ENCODE measurements at regions not wholly inside any gene's neighbourhood (a gene's known extent, or its start where the extent isn't known, plus 50 kb on each side); places are given as distances from the start of the nearest gene placed in this dataset.
"Not testable (repeated sequence)": the region's sequence is repeated elsewhere in the genome, so short reads cannot be mapped to it uniquely, and the experiment has no call there.

DNA sequence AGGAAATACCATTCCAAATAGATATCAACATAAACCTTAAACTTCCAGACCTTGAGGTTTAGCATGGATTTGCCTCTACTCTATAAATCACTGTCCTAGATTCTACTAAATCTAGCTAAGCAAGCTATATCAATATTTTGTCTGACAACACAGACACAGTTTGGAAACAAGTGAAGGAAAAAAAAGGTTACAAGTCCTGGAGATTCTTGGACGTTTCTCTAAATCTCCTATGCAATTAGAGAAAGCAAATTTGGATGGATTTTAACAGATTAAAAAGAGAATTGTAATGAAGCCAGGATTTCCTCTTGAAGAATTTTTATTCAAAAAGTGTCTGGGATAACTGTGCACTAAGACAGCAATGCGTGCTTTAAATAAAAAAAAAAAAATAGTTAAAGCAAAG, 441.1 kb upstream of the DPH6 start:
- no peak for DNase-seq (ENCODE audit: low read depth, low spot score)

DNA sequence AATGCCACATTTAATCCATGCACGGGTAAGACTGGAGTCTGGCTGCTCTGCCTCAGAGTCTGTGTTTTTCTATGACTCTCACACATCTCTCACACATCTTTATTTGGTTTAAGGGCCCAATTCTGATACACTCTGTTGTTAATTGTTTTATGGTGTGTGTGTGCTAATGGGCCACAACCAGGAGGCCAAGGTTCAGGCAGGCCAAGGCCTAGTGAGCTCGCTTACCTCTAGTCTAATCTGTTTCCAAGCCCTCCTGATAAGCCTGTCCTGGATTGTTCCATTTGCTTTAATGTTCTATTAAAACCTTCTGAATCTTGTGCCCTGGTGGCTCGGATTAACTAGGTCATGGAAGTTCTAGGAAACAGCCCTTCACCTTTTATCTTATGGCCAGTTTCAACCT, 445.4 kb upstream of the DPH6 start:
- DNase-seq (ENCODE audit: low read depth, low spot score): no peak

DNA sequence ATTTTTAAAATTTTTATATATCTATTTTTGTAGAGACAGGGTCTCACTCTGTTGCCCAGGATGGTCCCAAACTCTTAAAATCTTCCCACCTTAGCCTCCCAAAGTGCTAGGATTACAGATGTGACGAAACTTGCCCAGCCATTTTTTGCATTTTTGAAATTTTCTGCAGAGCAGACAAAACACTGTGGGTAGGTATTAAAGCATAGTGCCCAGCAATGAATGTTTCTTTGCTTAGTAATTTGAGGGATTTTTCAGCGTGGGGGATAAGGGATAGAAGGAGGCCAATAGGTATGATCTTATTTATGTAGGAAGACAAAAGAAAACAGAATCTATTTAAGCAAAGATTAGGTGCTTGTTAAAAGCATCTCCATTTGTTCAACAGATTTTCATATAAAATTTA, 446.8 kb upstream of the DPH6 start:
- no peak for DNase-seq (ENCODE audit: low read depth, low spot score)

DNA sequence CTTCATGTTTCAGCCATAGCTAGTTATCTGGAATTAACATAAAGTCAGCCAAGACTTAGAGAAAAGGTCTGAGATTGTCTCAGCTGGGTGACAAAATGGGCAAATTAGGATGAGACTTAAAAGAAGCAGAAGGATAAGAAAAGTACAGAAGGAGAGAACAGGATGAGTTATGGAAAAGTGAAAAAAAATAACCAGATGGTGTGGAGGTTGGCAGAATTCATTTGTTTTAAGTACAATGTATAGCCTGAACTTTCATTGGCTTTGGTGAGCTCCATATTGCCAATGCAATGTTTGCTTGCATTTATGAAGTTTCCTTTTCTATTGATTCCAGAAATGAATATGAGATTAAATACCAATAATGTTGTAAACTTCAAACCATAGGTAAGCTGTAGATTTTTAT, 447.2 kb upstream of the DPH6 start:
- no peak for DNase-seq (ENCODE audit: low read depth, low spot score)

DNA sequence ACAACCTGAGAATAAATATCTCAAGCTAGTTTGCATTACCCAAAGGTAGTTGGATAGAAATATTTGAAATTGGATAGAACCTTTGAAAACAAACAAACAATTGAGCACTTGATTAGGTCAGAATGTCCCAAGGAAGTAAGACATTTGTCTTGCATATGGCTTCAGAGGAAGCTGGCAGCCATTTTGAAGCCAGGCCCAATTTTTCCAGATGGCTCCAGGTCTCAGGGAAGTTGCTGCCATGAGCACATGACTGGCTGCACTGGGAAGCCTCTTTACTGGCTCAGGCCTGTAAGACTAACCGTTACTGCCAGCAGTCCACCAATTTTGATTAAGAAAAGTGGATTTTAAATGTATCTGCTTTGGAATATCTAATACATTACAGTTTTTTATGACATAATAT, 448.9 kb upstream of the DPH6 start:
- DNase-seq (ENCODE audit: low read depth, low spot score): no peak

DNA sequence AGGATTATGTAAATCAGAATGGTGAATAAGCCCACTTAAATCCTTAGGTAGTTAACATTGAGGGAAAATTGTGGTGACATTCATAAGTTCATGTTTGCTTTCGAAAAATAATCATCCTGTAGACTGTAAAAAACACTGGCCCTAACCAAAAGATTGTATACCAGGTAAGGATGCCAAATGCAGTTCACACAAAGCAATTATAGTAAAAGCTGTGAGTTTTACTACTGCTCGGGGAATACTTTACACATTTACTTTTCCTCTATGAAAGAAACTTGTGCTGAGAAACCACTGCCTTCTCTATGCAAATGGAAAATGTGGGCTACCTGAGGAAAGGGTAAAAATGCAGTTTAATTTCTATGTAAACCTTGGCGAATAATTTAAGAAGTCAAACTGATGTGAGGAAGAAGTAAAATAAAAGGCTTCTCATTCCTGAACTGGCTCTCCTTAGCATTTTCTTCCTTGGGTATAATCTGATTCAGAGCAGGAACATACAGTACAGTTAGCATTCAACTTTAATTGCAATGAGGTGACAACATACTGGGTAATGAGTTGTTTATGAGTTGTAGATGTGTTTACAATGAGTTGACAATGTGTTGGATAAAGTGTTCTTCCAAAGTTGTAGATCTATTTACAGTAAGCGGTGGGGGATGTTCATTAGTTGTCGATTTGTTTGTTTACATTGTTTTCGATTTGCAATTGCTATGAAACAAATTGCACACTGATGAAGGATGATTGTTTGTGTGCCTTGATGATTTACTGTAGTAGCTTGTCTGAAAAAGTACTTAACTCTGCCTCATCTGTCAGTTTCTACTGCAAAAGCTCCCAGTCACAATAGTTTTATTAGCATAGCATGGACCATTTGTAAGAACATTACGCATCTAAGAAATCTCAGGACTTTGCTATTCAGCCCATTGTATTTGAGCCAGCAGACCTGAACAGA, 453.0 kb upstream of the DPH6 start:
- DNase-seq (ENCODE audit: low read depth, low spot score): no peak

DNA sequence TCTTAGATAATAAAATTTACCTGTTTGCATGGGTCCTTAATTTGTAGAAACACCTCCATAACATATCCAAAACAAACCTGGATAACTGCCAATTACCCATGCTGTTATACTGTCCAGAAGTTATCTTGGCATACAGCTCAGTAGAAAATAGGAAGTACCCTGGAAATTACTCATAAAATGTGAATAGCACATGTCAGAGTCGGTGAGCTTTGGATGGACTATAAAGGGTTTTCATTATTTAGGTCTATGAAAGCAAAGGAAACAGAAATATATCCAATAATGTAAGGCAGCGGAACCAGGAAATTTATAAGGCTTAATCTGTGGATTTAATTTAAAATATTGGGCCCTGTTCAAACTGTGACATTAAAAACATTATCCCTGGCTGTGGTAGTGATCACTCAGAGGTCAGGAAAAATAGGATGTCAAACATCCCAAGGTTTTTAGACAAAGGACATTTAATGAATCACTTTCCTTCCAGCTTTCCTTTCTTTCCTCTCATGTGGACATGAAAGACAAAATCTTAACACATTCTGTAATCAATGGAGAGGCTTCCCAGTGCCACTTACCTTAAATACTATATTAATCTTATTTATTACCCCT, 459.0 kb upstream of the DPH6 start:
- no peak for DNase-seq (ENCODE audit: low read depth, low spot score)

DNA sequence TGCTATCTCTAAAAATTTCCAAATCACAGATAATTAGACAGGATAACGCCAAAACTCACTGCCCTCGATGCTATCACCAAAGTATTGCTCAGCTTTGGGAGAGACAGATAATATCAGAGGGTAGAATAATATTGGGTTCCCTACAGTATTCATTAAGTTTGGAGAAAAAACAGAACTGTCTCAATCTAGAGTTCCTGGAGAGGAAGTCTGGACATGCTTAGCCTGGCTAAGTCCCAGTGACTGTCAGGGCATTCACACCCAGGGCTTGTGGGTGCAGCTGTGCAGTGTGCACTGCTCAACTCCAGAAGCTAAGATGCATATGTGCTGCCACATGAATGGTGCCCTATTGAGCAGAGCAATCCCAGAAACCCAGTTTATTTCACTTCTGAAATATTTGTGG, 459.6 kb upstream of the DPH6 start:
- DNase-seq (ENCODE audit: low read depth, low spot score): no peak

DNA sequence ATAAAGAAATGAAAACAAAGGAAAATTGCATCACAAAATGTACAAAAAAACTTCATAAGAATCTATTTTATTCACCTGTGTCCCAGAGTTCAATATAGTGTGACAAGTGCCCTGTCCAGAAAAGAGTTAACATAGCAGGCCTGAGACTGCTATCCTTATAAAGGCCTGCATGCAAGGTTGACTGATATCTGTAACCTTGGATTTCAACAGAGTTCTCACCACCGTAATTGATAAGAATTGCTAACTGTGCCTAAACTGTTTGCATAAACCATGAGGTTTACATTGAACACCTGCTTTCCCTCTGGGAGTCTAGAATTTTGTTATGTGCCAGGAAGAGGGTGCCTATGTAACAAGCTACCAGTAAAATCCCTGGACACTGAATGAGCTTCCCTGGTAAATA, 461.7 kb upstream of the DPH6 start:
- DNase-seq (ENCODE audit: low read depth, low spot score): no peak

DNA sequence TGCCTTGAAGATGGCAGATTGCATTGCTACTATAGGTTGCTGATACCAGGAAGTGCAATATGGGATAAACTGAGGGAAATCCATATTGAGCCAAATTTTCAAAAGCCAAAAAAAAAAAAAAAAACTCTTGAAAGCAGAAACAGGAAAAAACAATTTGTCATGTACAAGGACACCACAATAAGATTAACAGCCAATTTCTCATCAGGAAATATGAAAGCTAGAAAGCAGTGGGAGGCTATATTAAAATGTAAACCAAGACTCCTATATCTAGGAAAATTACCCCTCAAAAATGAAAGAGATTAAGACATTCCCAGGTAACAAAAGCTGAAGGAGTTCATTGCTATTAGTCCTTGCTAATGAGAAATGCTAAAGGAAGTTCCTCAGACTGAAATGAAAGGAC, 462.8 kb upstream of the DPH6 start:
- no peak for DNase-seq (ENCODE audit: low read depth, low spot score)

DNA sequence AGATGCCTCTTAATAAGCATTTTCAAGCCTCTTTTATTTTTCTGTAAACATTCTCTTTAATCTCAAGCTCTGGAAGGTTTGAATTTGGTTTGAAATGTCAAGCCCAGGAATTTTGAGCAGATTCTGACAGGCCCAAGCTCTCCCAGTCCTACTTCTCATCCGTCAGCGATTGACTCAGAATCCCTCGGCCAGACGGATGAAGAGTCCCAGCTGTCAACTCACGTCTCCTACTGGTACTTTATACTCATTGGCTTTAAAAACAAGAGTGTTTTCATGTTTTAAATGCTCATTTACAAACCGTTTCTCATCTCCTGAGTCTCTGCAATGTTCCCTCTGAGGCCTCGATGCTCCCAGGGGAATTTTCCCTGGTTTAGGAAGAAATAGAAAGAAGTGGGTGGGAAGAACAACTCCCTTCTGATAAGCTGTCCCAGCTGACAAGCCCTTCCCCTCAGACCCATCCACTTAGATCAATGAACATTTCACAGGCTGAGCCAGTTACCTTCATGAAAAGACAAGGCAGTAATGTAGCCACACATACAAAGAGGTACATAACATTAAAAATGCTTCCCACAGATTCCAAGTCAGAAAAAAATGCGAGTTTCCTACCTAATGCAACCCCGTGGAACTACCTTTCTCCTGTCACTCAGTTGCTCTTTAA, 478.2 kb upstream of the DPH6 start:
- no peak for DNase-seq (ENCODE audit: low read depth, low spot score)

DNA sequence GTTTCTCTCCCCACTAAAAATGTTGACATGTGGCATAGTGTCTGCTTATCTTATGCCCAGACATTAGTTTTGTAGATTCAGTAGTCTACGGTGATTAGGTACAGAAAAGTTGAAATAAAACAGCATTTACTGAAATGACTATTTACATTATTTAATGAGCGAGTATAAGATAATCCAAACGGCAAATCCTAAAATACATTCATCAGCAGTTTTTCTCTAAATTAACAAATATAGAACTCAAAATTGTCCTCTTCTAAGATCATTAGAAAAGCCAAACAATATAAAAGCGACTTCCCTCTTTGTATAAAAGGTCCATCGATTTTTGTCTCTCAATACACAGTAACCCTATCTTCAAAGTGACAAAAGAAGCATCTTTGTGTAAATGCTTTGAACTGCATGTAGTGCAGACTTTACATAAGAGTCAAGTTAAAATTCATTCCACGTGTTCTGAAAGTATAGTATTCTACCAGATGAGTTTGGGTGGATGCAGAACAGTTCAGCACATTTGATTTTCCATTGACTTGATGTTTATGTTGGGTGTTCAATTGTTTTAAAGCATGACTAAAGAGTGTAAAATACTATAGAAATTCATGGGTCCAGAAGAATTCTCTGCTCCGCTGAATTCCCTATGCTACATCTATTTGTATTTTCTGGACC, 480.8 kb upstream of the DPH6 start:
- DNase-seq (ENCODE audit: low read depth, low spot score): no peak

DNA sequence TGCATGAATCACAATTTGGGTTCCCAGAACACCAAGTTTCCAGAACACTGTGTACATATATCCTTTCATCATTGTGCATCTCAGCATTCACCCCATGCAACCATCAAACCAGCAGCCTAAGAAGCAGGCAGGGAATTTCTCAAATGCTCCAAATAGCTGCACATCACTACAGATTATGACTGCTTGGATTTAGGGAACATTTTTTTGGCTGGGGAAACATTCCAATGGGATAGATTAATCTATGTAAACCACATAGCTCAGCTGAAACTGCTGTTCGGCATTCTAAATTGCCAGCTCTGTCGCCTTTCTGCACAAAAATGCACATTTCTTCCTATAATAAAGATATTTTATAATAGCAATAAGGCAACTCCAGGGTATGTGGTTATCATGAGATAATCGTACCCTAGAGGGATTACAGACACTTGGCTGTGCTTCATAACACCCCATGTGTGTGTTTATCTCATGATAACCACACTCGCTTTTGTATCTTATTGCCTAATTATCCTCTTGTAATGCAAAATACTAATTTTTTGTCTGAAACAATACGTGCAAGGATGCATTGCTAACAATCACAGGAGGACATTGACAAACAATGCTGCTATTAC, 483.7 kb upstream of the DPH6 start:
- DNase-seq (ENCODE audit: low read depth, low spot score): no peak

DNA sequence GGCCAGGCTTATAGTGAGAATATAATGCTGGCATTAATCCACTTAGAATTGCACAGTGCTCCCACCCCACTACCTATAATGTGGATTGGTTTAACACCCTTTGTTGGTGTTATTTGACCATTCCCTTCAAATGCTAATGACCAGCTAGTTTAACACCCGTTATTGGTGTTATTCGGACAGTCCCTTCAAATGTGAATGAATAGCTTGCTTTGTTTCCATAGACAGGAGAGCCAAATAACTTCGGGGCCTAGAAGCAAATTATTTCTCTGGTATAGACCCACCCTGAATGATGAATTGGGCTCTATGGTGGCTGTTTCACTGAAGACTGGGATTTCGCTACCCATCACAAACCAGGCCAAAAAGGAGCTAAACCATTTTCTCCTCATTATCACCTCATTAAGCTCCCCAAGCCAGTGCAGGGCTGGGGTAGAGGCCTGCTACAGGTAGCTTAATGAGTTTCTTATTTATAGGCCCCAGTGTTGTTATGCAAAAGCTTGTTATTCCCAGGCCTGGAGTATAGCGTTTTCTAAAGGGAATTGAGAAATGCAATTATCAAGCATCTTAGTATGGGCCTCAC, 494.1 kb upstream of the DPH6 start:
- DNase-seq (ENCODE audit: low read depth, low spot score): no peak

DNA sequence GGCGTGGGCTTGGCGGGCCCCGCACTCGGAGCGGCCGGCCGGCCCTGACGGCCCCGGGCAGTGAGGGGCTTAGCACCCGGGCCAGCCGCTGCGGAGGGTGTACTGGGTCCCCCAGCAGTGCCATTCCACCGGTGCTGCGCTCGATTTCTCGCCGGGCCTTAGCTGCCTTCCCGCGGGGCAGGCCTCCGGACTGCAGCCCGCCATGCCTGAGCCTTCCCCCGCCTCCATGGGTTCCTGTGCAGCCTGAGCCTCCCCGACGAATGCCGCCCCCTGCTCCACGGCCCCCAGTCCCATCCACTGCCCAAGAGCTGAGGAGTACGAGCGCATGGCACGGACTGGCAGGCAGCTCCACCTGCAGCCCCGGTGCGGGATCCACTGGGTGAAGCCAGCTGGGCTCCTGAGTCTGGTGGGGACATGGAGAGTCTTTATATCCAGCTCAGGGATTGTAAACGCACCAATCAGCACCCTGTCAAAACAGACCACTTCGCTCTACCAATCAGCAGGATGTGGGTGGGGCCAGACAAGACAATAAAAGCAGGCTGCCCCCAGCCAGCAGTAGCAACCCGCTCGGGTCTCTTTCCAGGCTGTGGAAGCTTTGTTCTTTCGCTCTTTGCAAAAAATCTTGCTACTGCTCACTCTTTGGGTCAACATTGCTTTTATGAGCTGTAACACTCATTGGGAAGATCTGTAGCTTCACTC, 501.2 kb upstream of the DPH6 start:
- not testable (repeated sequence) for DNase-seq (ENCODE audit: low read depth, low spot score)

DNA sequence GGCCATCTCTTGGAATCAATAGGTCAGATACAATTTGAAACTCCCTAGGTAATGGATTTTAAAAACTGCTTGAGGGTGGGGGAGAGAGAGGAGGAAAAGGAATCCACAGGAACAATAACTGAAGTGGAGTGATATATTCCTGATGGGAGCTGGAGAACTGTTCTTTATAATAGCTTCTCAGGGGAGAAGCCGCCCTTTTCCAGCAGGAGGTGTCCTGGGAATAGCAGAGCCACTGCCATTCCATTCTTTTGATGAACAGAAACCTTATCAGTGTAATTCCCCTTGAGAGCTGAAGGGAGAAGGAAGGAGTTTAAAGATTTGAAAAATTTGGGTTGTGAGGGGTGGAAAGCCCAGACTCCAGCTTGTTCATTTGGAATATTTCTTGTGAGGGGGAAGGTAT, 504.9 kb upstream of the DPH6 start:
- DNase-seq (ENCODE audit: low read depth, low spot score): no peak

DNA sequence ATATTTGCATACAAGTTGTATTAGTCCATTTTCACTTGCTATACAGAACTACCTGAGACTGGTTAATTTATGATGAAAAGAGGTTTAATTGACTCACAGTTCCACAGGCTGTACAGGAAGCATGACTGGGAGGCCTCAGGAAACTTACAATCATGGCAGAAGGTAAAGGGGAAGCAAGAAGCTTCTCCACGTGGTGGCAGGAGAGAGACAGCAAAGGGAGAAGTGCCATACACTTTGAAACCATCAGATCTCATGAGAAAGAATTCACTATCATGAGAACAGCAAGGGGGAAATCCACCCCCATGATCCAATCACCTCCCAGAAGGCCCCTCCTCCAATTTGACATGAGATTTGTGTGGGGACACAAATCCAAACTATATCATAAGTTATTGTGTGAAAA, 506.7 kb upstream of the DPH6 start:
- not testable (repeated sequence) for DNase-seq (ENCODE audit: low read depth, low spot score)

DNA sequence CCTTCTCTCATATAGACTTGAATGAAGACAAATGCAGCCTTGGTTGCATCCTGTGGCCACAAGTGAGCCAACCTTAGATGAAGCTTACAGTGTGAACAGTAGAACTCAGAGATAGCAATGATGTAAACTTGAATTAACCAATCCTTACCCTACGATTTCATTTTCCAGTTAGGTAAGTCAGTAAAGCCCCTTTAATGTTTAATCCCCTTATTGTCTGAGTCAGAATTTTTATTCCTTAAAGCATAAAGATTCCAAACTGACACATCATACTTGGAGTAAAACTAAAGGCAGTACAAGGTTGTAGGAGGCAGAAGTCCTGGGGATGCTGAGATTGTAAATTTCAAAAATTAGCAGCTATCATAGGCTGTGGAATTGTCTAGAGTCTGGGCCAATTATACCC, 507.8 kb upstream of the DPH6 start:
- no peak for DNase-seq (ENCODE audit: low read depth, low spot score)

DNA sequence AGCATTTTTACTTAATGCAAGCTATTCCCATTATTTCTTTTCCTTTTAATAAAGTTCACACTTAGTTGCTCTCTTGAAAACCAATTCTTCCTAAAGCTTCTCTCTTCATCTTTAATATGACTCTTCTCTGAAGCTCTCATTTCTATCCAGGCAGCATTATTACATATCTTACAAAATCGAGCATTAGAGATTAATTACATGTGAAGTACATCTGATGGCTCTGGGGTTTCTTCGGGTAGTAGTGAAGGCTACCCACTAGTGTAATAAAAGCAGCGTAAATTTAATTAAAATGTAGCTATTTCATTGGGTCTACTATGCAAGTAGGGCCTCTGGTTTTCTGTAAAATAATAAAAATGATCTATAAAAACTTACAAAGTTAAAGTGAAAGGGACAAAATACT, 513.6 kb upstream of the DPH6 start:
- no peak for DNase-seq (ENCODE audit: low read depth, low spot score)

DNA sequence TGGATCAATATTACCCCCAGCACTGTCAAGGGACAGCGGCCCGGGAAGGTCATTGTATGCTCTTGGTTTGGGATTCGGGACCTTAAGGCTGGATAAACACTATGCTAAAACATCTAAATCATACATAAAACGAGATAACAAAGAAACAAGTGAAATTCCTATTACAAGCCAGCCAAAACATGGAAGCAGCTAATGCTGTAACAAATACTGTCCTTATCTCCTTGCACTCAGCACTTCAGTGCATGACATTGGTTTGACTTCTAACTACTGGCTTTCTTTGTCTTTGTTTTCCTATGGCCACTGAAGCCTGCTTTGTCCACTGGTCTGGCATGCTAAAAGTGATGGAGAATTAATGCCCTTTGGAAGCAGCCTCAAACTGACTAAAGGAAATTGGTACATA, 516.4 kb upstream of the DPH6 start:
- DNase-seq (ENCODE audit: low read depth, low spot score): no peak

DNA sequence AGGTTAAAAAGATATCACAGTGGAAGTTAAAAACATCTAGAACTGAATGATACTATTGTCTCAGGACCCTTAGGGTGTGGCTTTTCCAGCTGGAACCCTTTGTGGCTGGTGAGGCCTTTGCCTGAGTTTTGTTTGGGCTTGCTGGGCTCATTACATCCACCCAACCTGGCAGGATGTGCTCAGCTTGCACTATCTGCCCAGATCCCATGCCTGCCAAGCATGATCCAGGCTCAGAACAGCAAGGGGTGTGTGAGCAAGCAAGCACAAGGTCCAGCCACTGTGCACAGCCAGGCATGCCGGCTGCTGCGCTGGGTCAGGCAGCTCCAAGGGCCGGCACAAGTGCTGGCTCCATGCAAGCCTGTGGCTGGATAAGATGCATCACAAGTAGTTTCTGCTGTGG, 512.7 kb upstream of the CDIN1 start:
- no peak for DNase-seq (ENCODE audit: low read depth, low spot score)
